LoVo (cell line): ENCODE measurements at regions not wholly inside any gene's neighbourhood (a gene's known extent, or its start where the extent isn't known, plus 50 kb on each side); places are given as distances from the start of the nearest gene placed in this dataset.

ENCODE experiments used
- DNase-seq: peaks from one replicate; pipeline ENCODE4 v3.0.0-alpha.2; 2016; ENCODE audit warnings: low spot score

DNA sequence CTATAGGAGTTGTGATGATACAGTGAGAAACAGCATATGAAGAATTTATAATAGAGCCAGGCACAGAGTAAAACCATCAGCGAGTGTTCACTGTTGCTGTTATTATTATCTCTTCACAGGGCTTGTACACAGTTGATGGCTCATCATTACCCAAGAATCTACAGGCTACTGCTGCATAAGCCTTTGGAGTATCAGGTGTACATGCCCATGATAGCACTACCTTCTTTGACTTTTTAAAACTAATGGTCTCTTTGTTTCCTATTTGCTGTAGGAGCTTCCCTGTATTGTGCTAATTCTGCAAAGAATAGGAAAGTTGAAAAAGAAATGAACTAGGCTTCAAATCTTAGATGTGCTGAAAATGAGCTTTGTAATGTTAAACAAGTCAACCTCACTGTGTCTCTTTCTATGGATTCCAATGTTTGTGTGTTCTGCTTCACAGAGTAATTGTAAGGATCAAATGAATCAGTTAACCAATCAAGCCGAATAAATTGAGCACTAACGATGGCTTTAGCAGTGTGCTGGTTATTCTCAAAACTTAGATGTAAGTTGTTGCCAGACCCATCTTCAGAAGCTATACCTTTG lies 138.8 kb downstream of the TUSC7 start:
- no peak for DNase-seq

DNA sequence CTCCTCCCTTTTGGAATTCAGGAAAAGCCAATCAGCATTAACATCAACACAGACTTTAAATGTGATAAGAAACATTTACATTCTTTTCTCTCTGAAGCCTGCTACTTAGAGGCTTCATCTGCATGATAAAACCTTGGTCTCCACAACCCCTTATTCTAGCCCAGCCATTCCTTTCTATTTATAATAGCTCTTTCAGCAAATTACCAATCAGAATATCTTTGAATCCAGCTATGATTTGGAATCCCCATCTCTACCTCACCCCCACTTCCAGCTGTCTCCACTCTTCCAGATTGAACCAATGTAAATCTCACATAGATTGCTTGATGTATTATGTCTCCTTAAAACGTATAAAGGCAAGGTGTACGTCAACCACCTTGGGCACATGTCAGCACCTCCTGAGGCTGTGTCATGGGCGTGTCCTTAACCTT lies 139.7 kb downstream of the TUSC7 start:
- DNase-seq = no peak

GRCh38 chr3:116852803-116853202 lies 143.2 kb downstream of the TUSC7 start:
- DNase-seq = no peak

- no peak for DNase-seq
These were observed 153.7 kb downstream of the TUSC7 start for GRCh38 chr3:116863270-116863770.

- DNase-seq = no peak
These were observed 154.4 kb downstream of the TUSC7 start for GRCh38 chr3:116863822-116864589.

GRCh38 chr3:116864590-116864927 lies 155.0 kb downstream of the TUSC7 start:
- DNase-seq = no peak

GRCh38 chr3:116870379-116870778 lies 160.8 kb downstream of the TUSC7 start:
- DNase-seq = no peak

DNA sequence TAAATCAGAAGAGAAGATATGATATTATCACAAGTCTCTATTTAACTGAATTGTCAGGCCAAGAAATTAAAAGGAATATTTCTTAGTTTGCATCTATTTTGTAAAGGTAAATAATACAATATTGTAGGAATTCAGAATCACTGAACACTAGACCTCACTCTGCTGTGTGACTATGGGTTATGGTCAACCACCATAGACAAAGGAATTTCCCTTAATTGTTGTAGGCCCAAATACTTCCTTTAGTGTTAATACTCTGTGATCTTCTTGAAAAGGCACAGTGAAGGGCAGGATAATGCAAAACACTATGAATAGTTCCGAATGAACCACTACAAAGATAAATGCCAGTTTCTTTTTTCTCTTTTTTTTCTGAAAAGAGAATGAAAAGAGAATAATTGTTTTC lies 162.3 kb downstream of the TUSC7 start:
- DNase-seq = no peak

- no peak for DNase-seq
These were observed 163.1 kb downstream of the TUSC7 start for GRCh38 chr3:116872688-116873087.

- DNase-seq = no peak
These were observed 163.6 kb downstream of the TUSC7 start for GRCh38 chr3:116873142-116873541.

- DNase-seq = no peak
These were observed 168.4 kb downstream of the TUSC7 start for GRCh38 chr3:116877968-116878367.

DNA sequence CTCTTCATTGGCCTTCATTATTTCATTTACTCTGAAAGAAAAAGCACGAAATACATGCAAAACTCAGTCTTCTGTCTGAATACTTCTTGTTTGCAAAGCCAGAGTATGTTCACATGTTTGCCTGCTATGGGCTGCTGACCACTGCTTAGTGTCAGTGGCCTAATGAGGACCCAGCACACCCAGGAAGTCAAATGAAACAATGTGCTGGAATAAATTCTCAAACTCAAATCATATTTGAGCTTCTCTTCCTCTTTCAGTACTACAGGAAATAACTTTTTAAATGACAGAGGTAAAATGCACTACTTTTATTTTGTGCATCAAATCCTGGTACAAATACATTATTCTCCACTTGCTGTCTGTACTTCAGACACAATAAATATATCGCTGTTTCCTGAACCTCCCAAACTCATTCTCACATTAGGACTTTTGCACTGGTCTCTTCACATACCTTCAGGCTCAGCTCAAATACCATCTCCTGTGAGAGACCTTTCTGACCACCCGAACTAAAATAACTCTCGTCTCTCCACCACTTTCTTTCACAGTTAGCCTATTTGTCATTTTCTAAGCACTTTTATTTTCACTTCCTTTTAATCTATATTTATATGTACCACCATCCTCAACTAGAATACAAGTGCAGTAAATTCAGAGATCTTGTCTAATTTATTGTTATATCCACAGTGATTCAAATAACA lies 176.8 kb downstream of the TUSC7 start:
- no peak for DNase-seq

DNA sequence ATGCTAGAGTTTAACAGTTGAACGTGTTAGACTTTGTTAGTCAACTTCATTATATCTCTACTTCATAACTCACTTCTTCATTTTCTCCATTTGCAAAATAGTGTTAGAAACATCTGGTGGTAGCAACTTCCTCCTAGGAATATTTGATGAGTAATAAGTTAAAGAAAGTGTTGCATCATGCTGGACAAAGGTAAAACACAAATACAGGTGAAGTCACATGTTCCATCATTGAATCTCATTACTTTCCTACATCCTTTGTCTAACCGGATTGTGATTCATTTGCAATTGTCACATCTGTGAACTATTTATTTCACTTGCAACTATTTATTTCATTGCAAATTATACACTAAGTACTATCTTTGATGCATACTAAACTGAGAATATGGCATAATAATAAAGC lies 186.5 kb downstream of the TUSC7 start:
- no peak for DNase-seq

DNA sequence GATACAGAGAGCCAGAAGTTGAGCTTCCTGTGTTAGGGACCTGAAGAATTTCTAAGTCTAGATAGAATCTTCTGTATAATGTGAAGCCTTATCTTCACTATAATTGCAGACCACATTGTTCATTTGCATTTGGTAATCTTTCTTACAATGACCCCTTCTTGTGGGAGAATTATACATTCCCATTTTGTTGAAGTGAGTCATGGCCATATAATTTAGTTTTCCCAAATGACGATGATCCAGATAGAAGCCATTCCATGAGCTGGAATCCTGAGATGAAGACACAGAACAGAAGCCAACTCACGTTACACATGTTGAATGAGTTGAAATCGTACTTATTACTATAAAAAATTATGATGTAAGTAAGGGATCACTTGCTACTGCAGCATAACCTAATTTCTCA lies 187.8 kb downstream of the TUSC7 start:
- DNase-seq = no peak

- DNase-seq = no peak
These were observed 189.7 kb downstream of the TUSC7 start for GRCh38 chr3:116899253-116899652.

DNA sequence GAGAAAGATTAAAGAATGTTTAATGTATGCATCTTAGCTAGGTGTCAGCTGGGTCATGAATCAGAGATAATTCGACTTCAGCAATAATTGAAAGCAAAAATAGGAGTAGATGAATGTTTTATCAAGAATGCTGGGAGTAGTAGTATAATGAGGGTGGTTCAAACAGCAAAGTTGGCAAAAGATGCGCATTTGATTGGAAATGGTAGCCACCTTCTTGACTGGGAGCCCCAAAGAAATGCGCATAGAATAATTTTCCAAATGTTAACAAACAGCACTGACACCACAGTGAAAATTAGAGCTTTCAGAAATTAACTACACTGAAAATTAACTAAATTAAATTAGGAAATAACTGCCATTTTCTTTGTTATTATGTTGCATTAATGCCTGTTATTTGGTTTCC lies 195.8 kb downstream of the TUSC7 start:
- DNase-seq = no peak

- no peak for DNase-seq
These were observed 196.2 kb downstream of the TUSC7 start for GRCh38 chr3:116905794-116906193.

- DNase-seq = no peak
These were observed 202.5 kb downstream of the TUSC7 start for GRCh38 chr3:116912116-116912515.

DNA sequence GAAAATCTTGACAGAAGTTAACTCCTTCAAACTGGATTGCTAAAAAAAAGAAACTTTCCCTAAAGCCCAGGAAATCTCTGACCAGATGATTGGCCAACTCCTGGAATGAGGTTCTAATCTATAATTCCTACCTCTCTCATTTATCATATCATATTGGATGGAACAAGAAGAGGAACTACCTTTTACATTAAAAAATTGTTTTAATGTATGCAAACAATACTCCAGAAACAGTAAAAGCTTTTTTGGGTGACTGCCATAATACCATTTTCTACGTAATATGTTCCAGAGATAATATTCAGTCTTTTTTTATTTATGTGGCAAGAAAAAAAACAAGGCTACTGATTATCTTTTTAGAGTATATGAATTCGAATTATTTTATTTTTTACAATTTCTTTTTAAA lies 204.4 kb downstream of the TUSC7 start:
- DNase-seq = no peak

GRCh38 chr3:116916836-116917235 lies 207.3 kb downstream of the TUSC7 start:
- DNase-seq = no peak

DNA sequence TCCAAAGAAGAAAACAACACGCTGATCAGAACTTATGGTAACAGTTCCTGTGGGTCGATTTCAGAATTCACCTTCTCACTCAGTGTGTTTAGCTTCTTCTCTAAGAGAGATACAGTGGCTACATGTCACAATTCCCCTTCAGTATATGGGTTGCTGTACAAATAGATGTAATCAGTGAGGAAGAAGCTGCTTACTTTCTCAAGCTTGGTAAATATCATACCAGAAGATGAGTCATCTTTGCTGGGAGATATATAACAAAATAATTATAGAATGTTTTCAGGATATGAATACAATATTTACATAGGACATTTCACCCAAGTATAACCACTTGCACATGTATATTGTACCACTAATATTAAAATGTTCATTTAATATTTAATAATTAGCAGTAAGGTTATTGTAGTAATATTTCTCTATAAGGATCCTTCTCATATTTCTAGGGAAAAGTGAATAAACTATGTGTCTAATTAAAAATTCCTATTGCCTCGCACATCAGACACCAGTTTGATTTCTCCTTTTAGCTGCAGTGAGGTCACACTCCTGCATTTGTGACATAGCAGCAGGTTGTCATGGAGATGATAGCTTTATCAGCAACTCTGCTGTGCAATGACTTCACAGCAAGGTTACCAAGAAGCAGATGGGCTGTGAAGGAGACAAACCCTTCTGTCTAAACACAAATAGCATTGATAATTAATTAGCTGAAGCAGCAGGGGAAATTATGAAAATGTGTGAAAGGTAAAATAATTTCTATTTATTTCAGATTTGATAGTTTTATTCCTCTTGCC lies 211.4 kb downstream of the TUSC7 start:
- DNase-seq = no peak

GRCh38 chr3:116927918-116928317 lies 218.3 kb downstream of the TUSC7 start:
- no peak for DNase-seq
